Lower leg skin (tissue), 4 donors: ENCODE measurements at regions not wholly inside any gene's neighbourhood (a gene's known extent, or its start where the extent isn't known, plus 50 kb on each side); places are given as distances from the start of the nearest gene placed in this dataset.
A peak's percentile ranks its signal among the peaks of the same experiment; 100 is the strongest.

ENCODE experiments used
- DNase-seq, 2 donors: peaks; one replicate each; pipeline ENCODE4 v3.0.0-alpha.2; 2019; ENCODE audit warnings: low spot score in 2 of 2
- H3K4me3 ChIP-seq: fragments of 200-600 bp; sonication (generic); 2 replicates; pipeline ENCODE4 v1.5.1; 2017; ENCODE audit warnings: mild to moderate bottlenecking, low read depth; ENCODE audit not compliant: poor library complexity, severe bottlenecking
- POLR2A ChIP-seq, 2 donors: fragments of 450-650 bp; IDR thresholded peaks; one replicate each; pipeline ENCODE4 v1.6.1; 2016 to 2017; ENCODE audit warnings: antibody characterized with exemption in 2 of 2, mild to moderate bottlenecking in 1 of 2, moderate library complexity in 1 of 2
- WGBS, 2 donors: methylation state at CpG; one replicate each; pipeline ENCODE4 v1.1.5; 2018; 5-methylcytosine and 5-hydroxymethylcytosine counted together
- intact Hi-C: fragments of 100-400 bp; cut with DNase I; formaldehyde crosslinking; loops from one replicate; pipeline ENCODE4 v1.15.0; 2023; ENCODE audit warnings: low total_unique reads
- TF ChIP-seq, protein P1 (sequence below), 3 donors: fragments of 450-650 bp; IDR thresholded peaks; one replicate each; pipeline ENCODE4 v1.5.1; 2016; ENCODE audit warnings: antibody characterized with exemption in 3 of 3, mild to moderate bottlenecking in 3 of 3, moderate library complexity in 2 of 3

DNA sequence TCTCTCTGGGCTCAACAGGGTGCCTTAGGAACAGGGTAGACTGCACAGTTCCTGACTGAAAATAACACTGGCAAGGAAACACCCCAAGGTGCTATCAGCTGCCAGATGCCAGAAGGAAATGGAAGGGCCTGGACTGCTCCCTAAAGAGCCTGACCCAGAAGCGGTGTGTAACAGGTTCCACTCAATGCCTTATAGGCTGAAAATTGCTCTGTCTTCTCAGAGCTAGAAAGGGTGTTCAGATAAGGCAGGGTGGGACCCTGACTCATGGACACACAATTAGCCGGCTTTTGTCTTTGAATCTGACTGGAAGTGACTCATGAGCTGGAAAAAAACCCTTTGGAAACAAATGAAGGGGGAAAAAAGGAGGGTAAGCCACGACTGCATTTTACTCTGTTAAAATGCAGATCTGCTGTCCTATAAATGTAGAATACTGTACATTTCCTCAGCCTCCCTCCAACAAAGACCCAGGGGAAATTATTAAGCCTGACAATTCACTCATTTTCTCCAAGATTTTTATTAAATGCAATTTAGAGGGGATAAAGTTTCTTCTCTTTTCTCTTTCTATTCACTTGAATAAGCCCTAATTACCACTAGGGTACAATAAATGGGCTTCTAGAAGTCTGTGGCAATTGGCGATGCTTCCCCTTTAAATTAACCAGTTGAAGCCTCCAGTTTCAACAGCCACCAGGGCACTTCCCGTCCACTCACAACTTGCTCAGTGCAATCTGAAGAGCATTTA is 160.2 kb upstream of the TBL1XR1 start:
- 7 to 9% methylated on average over 5 of the region's 5 CpGs for whole genome bisulfite sequencing, 2 donors
- DNase-seq, result peak in 1 of 2 donors; percentile 74
- intact Hi-C loops, result no loop called here
- no peak overlapping the region for H3K4me3 ChIP-seq
- TF ChIP-seq POLR2A (IDR thresholded peaks at IDR 0.05), result no peak
- TF ChIP-seq, protein P1, sequence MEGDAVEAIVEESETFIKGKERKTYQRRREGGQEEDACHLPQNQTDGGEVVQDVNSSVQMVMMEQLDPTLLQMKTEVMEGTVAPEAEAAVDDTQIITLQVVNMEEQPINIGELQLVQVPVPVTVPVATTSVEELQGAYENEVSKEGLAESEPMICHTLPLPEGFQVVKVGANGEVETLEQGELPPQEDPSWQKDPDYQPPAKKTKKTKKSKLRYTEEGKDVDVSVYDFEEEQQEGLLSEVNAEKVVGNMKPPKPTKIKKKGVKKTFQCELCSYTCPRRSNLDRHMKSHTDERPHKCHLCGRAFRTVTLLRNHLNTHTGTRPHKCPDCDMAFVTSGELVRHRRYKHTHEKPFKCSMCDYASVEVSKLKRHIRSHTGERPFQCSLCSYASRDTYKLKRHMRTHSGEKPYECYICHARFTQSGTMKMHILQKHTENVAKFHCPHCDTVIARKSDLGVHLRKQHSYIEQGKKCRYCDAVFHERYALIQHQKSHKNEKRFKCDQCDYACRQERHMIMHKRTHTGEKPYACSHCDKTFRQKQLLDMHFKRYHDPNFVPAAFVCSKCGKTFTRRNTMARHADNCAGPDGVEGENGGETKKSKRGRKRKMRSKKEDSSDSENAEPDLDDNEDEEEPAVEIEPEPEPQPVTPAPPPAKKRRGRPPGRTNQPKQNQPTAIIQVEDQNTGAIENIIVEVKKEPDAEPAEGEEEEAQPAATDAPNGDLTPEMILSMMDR (IDR thresholded peaks at IDR 0.05), result no peak

DNA sequence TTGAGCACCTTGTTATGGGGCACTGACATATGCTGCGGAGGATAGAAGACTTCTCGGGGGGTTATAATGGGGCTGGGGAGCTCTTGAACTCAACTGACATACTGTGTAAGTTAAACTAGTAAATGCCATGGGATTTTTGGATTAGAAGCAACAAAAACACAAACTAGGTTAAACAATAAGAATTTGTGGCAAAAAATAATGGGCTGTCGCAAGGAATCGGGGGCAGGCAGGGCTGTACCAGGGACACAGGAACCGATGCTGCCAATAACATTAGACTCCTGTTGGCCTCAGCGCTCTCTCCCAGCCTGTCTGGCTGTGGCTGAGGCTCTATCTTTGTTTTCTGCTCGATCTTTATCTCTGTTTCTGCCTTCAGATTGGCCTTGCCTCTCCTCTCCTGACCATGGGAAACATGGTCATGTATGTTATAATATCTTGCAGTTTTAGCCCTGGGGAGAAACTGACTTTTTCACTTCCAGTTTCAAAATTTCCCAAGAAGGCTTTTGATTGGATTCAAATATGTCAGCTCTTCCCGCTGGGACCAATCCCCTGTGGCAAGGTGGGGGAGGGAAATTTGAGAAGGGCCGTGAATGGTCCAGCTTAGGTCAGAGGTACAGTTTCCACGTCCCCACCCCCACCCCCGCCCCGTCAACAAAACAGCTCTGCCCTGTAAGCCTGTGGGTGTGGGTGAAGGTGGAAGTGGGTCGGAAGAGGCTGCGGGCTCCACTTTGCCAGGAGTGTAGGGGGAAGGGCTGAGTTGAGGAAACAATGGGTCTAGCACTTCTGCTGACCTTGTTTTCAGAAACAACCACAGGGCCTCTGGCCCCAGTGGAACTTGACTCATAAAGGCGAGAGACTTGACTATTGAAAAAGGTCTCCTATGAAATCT is 161.1 kb upstream of the TBL1XR1 start:
- intact Hi-C loops, result no loop called here
- WGBS, 2 donors, result 18 to 25% methylated on average over 15 of the region's 15 CpGs
- H3K4me3 ChIP-seq, result no peak overlapping the region
- DNase-seq, result peak; percentile 66 to 90
- TF ChIP-seq, protein P1 (IDR thresholded peaks at IDR 0.05), result no peak
- TF ChIP-seq POLR2A (IDR thresholded peaks at IDR 0.05), result no peak

DNA sequence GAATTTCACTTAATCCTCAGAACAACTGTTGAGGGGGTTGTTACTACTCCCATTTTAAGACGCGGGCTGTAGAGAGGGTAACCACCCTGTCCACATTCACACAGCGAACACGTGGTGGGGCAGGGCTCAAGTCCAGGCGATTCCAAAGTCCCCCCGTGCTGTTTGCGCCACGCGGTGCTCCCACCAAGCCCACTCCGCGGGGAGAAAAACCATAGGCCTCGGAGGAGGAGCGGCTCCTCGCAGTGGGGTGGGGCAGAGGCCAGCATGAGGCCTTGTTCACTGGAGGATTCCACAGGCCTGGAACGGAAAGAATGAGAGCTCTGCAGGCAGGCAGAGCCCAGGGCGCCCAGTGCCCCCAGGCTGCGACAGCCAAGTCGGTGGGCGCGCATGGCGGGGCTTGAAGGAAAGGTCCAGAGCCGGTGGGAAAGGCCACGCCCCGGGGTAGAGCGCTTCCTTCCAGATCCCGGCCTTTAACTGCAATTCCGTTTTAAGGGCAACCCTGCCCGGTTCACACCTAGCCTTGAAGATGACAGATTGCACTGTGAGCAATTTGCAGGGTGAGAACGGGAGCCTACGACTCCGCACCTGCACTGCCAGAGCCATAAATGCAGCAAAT is 161.8 kb upstream of the TBL1XR1 start:
- no peak overlapping the region for H3K4me3 ChIP-seq
- TF ChIP-seq, protein P1 (IDR thresholded peaks at IDR 0.05), result no peak
- TF ChIP-seq POLR2A (IDR thresholded peaks at IDR 0.05), result no peak
- intact Hi-C loops, result loop anchor here (1.0 kb wide), 1 partner anchor 162 kb away; the partner anchor contains the start of gene TBL1XR1
- 45 to 48% methylated on average over 30 to 31 of the region's 31 CpGs for WGBS, 2 donors
- DNase-seq, result peak in 1 of 2 donors; percentile 90

DNA sequence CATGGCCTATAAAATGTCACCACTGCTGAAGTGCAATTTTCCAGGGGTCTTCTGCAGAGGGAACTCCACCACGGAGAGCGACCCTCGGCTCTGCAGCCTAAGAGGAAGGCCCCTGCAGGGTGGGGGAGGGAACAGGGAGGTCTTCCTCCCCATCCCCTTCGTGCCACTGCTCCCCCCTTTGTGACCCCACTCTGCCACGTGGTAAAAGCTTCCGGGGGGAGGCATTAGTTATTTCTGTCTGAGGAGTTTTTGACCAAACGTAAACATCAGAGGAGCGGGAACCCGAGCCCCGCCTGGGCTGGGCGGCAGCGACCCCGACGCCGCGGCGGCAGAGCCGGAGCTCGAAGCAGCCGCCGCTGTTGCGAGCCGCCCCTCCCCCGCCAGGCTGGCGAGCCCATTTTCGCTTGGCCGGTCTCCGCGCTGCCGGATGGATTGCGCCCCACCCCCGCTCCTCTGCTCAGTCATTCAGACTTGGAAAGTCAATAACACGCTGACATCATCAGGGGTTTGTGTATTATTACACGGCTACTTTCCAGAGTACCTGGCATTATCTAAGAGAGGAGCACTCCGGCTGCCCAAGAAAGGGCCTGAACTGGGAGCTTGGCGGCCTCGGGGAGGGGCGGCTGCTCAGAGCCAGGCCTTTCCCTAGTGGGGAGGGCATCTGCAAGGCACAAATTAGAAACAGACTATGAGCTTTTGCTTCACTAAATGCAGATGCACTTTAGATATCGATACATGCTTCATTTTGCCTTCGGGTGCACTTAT is 162.5 kb upstream of the TBL1XR1 start:
- no peak overlapping the region for H3K4me3 ChIP-seq
- intact Hi-C loops, result loop anchor here (1.0 kb wide), 1 partner anchor 162 kb away; the partner anchor contains the start of gene TBL1XR1
- TF ChIP-seq, protein P1 (IDR thresholded peaks at IDR 0.05), result peak in 1 of 3 donors; percentile 52
- TF ChIP-seq POLR2A (IDR thresholded peaks at IDR 0.05), result no peak
- DNase-seq, result peak; percentile 94 to 99
- 1% methylated on average over 15 to 40 of the region's 40 CpGs for WGBS, 2 donors
